ENCODE measurements at regions not wholly inside any gene's neighbourhood (a gene's known extent, or its start where the extent isn't known, plus 50 kb on each side); places are given as distances from the start of the nearest gene placed in this dataset. TPM values are rescaled to one million over a fixed set of nuclear protein-coding genes. Genes with fewer than 3 reads are reported as not detected.

GRCh38 chr2:207479198-207479785, 50.5 kb upstream of the CREB1 start:
- Histone ChIP-seq H3K4me1 (ENCODE audit: insufficient read depth, low read length) (peaks cover 18% of the 10 kb centered on the region), H3K27me3 (ENCODE audit: insufficient read depth, low read length) (no peaks in the 10 kb centered on the region), H3K36me3 (ENCODE audit: insufficient read depth, low read length) (no peaks in the 10 kb centered on the region), H3K9me3 (ENCODE audit: control insufficient read depth in 1 of 2, low read length in 2 of 2) (no peaks in the 10 kb centered on the region), H3K27ac (ENCODE audit: low read depth, low read length) (no peak overlapping the region), H3K4me3 (ENCODE audit: low read length in 2 of 2) (no peak overlapping the region)
- Mint-ChIP-seq H3K9me3 (peaks cover 0 to 2% (median 0%) of the 10 kb centered on the region in 8 donors), H3K4me3 (no peak overlapping the region), H3K36me3 (no peaks in the 10 kb centered on the region), H3K4me1 (peaks cover 6 to 26% (median 23%) of the 10 kb centered on the region in 4 donors), H3K27ac (peak overlapping the region in 1 of 7 donors; percentile 26), H3K27me3 (no peaks in the 10 kb centered on the region)
- peak in 1 of 5 donors; percentile 29 for DNase-seq
- intact Hi-C loops (cut with micrococcal nuclease): loop anchor here (5.0 kb wide), 2 partner anchors 922 to 1317 kb away; no protein-coding TSS in a partner anchor
- POLR2A ChIA-PET (ENCODE audit: partially characterized antibody): no interaction called here
- CTCF ChIA-PET (ENCODE audit: partially characterized antibody): no interaction called here

Small RNA genes in the stretch of these regions (microRNA-seq; reads per million reads assigned to microRNA genes)
- gene MIR1302-4 (ENCODE audit: borderline microRNAs expressed, borderline number of aligned reads, borderline replicate concordance): not detected
